ENCODE measurements at regions not wholly inside any gene's neighbourhood (a gene's known extent, or its start where the extent isn't known, plus 50 kb on each side); places are given as distances from the start of the nearest gene placed in this dataset.

DNA sequence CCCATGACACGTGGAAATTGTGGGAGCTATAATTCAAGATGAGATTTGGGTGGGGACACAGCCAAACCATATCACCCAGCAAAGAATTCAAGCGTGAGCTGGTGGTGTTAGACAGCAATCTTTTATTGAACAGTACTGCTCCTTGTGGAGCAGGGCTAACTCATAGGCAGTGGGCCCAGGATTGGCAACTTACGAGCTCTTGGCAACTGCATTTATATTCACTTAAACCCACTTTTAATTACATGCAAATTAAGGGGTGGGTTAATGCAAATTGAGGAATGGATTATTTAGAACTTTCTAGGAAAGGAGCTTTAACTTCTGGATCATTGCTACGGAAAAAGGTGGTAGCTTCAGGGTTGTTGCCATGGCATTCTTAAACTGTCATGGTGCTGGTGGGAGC is 135.6 kb upstream of the KAZN start:
- no peak for DNase-seq (ENCODE audit: low spot score)
- TF ChIP-seq, protein P1, sequence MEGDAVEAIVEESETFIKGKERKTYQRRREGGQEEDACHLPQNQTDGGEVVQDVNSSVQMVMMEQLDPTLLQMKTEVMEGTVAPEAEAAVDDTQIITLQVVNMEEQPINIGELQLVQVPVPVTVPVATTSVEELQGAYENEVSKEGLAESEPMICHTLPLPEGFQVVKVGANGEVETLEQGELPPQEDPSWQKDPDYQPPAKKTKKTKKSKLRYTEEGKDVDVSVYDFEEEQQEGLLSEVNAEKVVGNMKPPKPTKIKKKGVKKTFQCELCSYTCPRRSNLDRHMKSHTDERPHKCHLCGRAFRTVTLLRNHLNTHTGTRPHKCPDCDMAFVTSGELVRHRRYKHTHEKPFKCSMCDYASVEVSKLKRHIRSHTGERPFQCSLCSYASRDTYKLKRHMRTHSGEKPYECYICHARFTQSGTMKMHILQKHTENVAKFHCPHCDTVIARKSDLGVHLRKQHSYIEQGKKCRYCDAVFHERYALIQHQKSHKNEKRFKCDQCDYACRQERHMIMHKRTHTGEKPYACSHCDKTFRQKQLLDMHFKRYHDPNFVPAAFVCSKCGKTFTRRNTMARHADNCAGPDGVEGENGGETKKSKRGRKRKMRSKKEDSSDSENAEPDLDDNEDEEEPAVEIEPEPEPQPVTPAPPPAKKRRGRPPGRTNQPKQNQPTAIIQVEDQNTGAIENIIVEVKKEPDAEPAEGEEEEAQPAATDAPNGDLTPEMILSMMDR (IDR thresholded peaks at IDR 0.05; ENCODE audit: extremely low read depth, missing control alignments), result no peak

DNA sequence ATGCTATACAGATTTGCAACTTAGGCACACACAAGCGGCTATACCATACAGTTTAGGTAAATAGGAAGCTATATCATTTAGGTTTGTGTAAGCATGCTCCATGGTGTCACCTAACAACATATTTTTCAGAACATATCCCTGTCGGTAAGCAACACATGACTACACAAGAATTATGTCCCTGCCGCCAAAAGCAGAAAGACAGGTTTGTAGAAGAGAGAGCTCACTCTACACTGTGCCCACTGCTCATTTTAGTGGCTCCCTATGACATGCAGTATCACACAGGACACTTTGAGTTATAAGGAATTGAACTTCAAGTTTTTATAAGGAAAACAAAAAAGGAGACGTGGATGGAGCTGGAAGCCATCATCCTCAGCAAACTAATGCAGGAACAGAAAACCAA is 132.5 kb upstream of the KAZN start:
- DNase-seq (ENCODE audit: low spot score), result no peak
- TF ChIP-seq, protein P1 (IDR thresholded peaks at IDR 0.05; ENCODE audit: extremely low read depth, missing control alignments), result no peak

DNA sequence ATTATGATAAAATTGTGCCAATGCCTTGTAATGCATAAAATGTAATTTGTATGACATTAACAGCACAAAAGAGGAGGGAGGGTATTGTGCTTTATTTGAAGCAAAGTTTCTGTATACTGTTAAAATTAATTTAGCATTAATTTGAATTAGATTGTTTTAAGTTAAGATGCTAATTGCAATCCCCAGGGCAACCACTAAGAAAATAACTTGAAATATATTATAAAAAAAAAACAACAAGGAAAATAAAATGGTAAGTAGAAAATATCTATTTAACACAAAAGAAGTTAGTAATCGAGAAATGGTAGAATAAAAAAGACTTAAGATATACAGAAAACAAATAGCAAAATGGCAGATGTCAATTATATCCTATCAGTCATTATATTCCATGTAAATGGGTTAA is 131.4 kb upstream of the KAZN start:
- DNase-seq (ENCODE audit: low spot score), result no peak
- TF ChIP-seq, protein P1 (IDR thresholded peaks at IDR 0.05; ENCODE audit: extremely low read depth, missing control alignments), result no peak

DNA sequence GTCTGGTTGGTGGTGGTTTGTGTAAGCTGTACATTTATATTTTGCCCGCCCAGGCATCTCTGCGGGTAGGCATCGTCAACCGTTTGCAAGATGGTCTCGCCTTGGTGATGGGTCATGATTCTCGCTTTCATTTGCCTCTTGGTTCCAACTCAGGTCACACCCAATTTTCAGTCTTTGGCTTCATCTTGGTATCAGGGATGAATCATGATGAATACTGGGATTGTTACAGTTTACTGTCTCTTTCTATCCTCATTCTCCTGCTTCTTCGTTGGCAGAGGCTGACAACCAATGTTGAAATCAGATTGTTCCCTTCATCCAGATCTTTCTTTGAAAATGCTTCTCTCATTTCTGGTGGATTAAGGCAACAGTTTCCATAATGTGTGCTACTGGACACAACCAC is 129.7 kb upstream of the KAZN start:
- no peak for DNase-seq (ENCODE audit: low spot score)
- TF ChIP-seq, protein P1 (IDR thresholded peaks at IDR 0.05; ENCODE audit: extremely low read depth, missing control alignments), result no peak

DNA sequence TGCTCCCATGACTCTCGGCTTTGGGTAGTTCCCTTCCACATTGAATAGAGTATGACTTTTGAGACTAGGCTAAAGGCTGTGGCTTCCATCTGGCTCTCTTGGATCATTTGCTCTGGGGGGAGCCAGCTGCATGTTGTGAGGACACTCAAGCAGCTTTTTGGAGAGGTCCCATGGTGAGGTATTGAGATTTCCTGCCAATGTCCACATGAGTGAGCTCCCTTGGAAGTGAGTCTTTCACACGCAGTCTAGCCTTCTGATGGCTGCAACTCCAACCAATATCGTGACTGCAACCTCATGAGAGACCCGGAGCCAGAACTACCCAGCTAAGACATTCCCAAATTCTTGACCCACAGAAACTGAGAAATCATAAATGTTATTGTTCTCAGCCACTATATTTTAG is 127.7 kb upstream of the KAZN start:
- TF ChIP-seq, protein P1 (IDR thresholded peaks at IDR 0.05; ENCODE audit: extremely low read depth, missing control alignments), result no peak
- DNase-seq (ENCODE audit: low spot score), result no peak

DNA sequence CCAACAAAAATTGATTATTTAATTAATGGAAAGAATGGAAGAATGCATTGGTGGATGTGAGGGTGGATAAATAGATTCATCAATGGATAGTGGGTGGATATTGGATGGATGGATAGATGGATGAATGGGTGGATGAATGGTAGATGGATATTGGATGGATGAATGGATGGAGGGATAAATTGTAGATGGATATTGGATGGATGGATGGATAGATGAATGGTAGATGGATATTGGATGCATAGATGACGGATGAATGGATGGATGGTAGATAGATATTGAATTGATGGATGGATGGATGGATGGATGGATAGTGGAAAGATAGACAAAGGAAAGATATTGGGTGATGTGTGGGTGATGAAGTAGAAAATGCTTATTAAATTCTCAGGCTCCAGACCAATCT is 123.6 kb upstream of the KAZN start:
- no peak for DNase-seq (ENCODE audit: low spot score)
- TF ChIP-seq, protein P1 (IDR thresholded peaks at IDR 0.05; ENCODE audit: extremely low read depth, missing control alignments), result no peak

DNA sequence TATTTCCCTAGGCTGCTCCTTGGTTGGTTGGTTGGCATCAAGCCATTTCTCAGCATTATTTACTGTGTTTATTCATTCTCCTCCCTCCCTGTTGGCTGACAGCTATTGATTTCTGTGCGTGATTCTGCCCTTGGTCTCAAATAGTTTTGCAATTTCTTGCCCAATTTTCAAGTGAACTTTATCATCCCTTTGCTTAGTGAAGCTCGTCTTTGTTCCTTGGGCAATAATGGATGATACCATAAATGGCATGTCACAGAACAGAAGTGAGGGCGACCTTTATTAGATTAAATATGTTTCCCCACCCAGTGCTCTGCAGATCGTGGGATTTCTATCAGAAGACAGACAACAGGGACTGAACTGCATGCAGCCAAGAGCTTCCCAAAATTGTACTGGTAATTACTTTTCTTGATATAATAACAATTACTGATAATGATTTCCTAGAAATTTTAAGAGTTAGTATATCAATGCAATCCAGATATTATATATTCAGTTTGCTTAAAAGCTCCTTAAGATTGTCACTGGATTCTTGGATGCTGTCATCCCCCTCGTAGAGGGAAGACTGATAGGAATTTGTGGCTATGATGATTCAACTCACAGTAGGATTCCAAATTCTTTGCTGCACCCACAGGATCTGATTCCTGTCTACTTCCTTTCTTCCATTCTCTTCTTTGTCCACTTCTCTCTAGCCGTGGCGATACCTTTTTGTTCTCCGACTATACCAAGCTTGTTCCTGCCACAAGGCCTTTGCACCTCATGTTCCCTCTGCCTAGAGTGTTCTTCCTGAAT is 122.1 kb upstream of the KAZN start:
- DNase-seq (ENCODE audit: low spot score), result no peak
- TF ChIP-seq, protein P1 (IDR thresholded peaks at IDR 0.05; ENCODE audit: extremely low read depth, missing control alignments), result no peak
